HG03025 (cell line): ENCODE measurements at regions not wholly inside any gene's neighbourhood (a gene's known extent, or its start where the extent isn't known, plus 50 kb on each side); places are given as distances from the start of the nearest gene placed in this dataset.
"Not testable (repeated sequence)": the region's sequence is repeated elsewhere in the genome, so short reads cannot be mapped to it uniquely, and the experiment has no call there.

Experiments
- ATAC-seq: cut with Tn5 transposase; IDR thresholded peaks from one replicate; pipeline ENCODE4 v1.9.1; 2021; ENCODE audit warnings: mild to moderate bottlenecking, moderate library complexity; ENCODE audit not compliant: unreplicated experiment, low FRiP score

DNA sequence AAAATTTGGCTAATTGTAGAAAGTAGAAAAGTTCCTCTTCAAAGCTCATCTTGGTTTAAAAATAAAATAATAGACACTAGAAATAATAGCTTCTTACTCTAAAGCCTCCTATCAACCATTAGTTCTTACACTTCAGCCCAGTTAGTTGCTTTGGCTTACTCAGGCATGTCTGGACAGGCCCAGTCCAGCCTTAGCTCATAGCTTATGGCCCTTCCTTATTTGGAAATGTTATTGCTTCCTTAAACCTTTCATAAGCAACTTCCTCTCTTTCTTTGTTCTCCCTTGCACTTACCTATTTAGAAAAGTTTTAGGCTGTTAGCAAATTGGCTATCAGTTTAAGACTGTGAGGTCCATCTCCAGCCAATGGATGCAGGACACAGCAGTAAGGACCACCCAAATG, 754.1 kb upstream of the NUDT12 start:
- not testable (repeated sequence) for ATAC-seq

- ATAC-seq: no peak
Measured at GRCh38 chr5:104312481-104312880, 749.9 kb upstream of the NUDT12 start.

GRCh38 chr5:104305602-104306001, 743.0 kb upstream of the NUDT12 start:
- ATAC-seq: no peak

DNA sequence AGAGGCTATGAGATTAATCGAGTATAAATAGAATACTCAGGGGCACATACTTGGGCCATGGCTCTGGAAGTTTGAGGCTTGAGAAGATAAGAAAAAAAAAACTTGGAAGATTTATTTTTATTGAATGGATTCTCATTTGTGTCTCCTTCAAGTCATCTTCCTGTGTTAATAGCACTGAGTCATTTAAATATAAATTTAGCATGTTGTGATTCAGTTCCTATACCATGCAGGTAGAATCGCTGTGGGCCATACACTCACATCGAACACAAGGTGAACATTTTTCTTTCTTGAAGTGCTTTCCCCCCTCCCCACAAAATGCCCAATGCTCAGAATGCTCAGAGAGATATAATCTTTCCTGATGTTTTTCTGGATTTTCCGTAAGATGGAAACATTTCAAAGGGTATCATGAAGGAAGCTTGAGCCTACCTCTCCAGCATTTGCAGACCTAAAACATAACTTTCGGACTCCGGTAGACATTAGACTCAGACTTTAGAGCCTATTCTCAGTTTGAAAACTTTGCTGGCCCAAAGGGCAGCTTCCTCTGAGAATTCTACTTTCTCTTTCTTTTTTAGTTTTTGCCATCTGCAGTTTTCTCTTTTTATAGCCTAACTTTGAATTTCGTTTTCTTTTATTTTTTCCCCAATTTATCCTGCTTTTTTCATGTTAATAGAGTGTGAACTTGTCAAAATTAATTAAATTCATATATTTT, 737.6 kb upstream of the NUDT12 start:
- no peak for ATAC-seq

DNA sequence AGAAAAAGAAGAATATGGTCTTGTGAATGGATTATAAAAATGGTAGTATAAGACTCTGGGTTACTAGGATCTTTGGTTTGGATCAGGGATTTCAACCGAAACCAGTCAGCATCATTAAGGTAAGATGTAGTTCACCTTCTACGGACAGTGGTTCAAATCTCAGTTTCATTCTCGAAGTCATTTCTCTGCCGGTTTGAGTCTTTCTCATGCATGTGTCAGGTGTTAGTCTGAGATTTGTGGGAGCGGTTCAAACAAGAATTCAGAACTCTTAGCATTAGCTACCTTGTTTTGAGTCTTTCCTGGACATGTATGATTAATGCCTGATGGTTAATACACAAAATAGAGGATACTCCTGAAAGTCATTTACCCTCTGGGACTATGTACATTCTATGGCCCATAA, 735.9 kb upstream of the NUDT12 start:
- no peak for ATAC-seq

- ATAC-seq: no peak
Measured at GRCh38 chr5:104297076-104297475, 734.5 kb upstream of the NUDT12 start.

DNA sequence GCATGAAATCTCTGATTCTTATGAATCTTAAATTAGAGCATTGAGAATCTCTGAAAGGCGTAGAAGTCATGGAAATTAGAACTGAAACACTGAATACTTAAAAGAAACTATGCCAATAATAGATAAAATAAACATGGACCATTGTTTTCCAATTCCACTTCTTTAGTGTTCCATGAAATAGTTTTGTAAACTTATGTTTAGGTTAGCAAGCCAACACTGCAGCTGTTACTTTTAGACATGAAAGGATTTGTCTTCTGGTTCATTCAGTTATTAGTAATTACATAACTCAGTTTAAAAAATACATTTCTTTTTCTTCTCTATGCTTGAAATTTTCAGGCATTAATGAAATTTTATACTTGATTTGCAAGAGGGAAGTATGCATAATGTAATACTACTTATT, 733.4 kb upstream of the NUDT12 start:
- ATAC-seq: no peak

DNA sequence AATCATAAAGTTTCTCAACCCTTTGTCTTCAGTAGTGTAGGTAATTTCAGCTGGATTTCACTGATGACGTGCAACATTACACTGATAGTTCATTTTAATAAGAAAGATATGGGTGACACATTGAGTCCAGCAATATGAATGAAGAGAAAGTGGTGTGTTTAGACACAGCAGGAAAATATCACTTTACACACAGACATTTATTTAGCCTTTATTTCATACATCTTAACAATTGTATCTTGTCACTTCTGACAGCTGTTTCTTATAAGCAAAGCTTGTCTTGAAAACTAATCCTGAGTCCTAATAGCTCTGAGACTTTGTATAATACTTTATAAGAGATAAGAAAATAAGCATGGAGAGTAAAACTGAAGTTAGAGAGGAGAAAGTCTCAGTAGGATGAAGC, 720.5 kb upstream of the NUDT12 start:
- no peak for ATAC-seq

- no peak for ATAC-seq
Measured at GRCh38 chr5:104273725-104274124, 711.1 kb upstream of the NUDT12 start.

GRCh38 chr5:104267320-104268015, 704.9 kb upstream of the NUDT12 start:
- ATAC-seq: no peak

DNA sequence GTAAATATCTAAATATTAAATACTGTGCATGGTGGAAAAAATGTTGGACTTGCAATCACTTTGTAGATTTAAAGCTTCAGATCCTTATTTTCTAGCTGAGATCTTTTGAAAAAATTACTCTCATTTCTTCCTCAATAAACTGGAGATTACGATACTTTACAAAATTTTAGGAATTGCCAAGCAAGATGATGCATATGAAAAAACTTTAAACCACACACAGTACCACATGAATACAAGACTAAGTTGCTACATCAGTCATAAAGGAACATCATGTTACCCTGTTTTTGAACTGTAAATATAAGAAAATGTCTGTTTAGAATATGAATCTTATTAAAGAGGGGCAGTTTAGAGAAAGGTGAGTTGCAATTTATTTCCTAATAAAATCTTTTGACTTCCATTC, 703.6 kb upstream of the NUDT12 start:
- ATAC-seq: no peak

DNA sequence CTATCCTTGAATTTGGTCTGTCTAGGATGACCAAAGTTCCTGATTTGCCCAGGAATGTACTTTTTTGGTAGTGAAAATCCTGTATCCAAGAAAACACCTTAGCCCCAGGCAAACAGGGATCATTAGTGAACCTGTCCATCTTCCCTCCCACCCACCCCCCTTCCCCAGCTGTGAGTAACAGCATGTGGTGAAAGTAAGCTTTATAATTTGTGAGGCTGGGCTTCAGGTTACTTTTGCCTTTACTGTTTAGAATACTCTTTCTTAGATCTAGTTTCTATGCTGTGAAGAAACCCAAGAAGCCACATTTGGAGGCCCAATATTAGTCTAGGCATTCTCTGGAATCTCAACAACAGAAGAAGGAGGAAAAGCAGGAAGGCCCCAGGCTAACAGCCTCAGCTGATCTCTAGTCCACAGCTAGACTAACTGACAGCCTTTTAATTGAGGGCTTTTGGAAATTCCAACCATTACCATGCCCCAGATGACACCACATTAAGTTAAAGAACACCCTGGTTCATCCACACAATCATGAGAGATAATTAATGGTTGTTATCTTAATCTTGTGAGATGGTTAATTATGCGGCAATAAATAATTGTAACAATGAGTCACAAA, 703.0 kb upstream of the NUDT12 start:
- ATAC-seq: no peak

GRCh38 chr5:104247260-104247659, 684.7 kb upstream of the NUDT12 start:
- ATAC-seq: no peak

GRCh38 chr5:104241046-104241445, 678.5 kb upstream of the NUDT12 start:
- ATAC-seq: no peak

GRCh38 chr5:104237586-104237985, 675.0 kb upstream of the NUDT12 start:
- no peak for ATAC-seq

GRCh38 chr5:104223885-104224773, 661.5 kb upstream of the NUDT12 start:
- no peak for ATAC-seq

- no peak for ATAC-seq
Measured at GRCh38 chr5:104218200-104218599, 655.6 kb upstream of the NUDT12 start.

DNA sequence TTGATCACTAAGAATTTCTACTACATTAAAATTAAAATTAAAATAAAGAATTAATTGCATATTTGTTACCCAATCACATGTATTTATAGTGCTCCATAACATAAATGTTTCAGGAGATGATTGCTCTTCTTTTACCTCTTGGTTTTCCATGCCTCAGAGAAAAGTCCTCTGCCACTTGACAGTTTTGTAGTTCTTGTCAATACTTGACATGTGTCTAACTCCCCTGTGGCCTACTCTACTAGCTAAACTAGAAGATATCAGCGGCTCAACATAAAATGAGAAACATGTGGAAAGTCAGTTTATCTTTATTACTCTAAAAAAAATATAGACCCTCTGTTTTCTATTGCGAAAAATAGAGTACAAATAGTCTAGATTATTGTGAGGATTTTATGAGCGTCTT, 650.6 kb upstream of the NUDT12 start:
- ATAC-seq: no peak

- no peak for ATAC-seq
Measured at GRCh38 chr5:104199771-104200170, 637.2 kb upstream of the NUDT12 start.

GRCh38 chr5:104198156-104198555, 635.6 kb upstream of the NUDT12 start:
- ATAC-seq: no peak

GRCh38 chr5:104189909-104190308, 627.3 kb upstream of the NUDT12 start:
- no peak for ATAC-seq
